Osteocyte (in vitro differentiated cells): ENCODE measurements at regions not wholly inside any gene's neighbourhood (a gene's known extent, or its start where the extent isn't known, plus 50 kb on each side); places are given as distances from the start of the nearest gene placed in this dataset.

Experiments used
- DNase-seq: peaks from one replicate; pipeline ENCODE4 v3.0.0; 2021; ENCODE audit warnings: mixed read lengths; ENCODE audit not compliant: unreplicated experiment; ENCODE audit errors: extremely low spot score
- H3K27ac Mint-ChIP-seq: one replicate; pipeline ENCODE4 v1.8.0; 2021; ENCODE audit warnings: mild to moderate bottlenecking, mixed read lengths; ENCODE audit not compliant: unreplicated experiment
- H3K27me3 Mint-ChIP-seq: one replicate; pipeline ENCODE4 v1.8.0; 2021; ENCODE audit warnings: mixed read lengths; ENCODE audit not compliant: unreplicated experiment
- H3K36me3 Mint-ChIP-seq: one replicate; pipeline ENCODE4 v1.8.0; 2021; ENCODE audit warnings: mixed read lengths; ENCODE audit not compliant: unreplicated experiment
- H3K4me1 Mint-ChIP-seq: one replicate; pipeline ENCODE4 v1.8.0; 2021; ENCODE audit warnings: mixed read lengths; ENCODE audit not compliant: unreplicated experiment
- H3K4me3 Mint-ChIP-seq: one replicate; pipeline ENCODE4 v1.8.0; 2021; ENCODE audit warnings: mild to moderate bottlenecking, moderate library complexity, mixed read lengths; ENCODE audit not compliant: unreplicated experiment
- H3K9me3 Mint-ChIP-seq: one replicate; pipeline ENCODE4 v1.8.0; 2021; ENCODE audit warnings: mixed read lengths; ENCODE audit not compliant: unreplicated experiment
- CTCF ChIP-seq: fragments of 200-600 bp; sonication (generic); IDR thresholded peaks from 2 replicates; pipeline ENCODE4 v1.5.0; 2021; ENCODE audit warnings: antibody characterized with exemption, mild to moderate bottlenecking, moderate library complexity

GRCh38 chr3:193828477-193828876 is 235.5 kb downstream of the OPA1 start:
- no peak for TF ChIP-seq CTCF
- H3K4me1 Mint-ChIP-seq = peaks cover 12% of the 10 kb centered on the region
- H3K36me3 Mint-ChIP-seq = no peaks in the 10 kb centered on the region
- DNase-seq = no peak
- peaks cover 43% of the 10 kb centered on the region for H3K27me3 Mint-ChIP-seq
- H3K9me3 Mint-ChIP-seq = peaks cover 9% of the 10 kb centered on the region
- no peak overlapping the region for H3K27ac Mint-ChIP-seq
- no peak overlapping the region for H3K4me3 Mint-ChIP-seq

GRCh38 chr3:193829781-193830180 is 236.8 kb downstream of the OPA1 start:
- peaks cover 12% of the 10 kb centered on the region for H3K4me1 Mint-ChIP-seq
- no peak for DNase-seq
- peaks cover 51% of the 10 kb centered on the region for H3K27me3 Mint-ChIP-seq
- no peak for TF ChIP-seq CTCF
- no peak overlapping the region for H3K27ac Mint-ChIP-seq
- no peak overlapping the region for H3K4me3 Mint-ChIP-seq
- H3K9me3 Mint-ChIP-seq = peaks cover 3% of the 10 kb centered on the region
- H3K36me3 Mint-ChIP-seq = no peaks in the 10 kb centered on the region

GRCh38 chr3:193830791-193831191 is 237.8 kb downstream of the OPA1 start:
- DNase-seq = no peak
- Mint-ChIP-seq H3K36me3 (no peaks in the 10 kb centered on the region), H3K9me3 (no peaks in the 10 kb centered on the region), H3K4me1 (peaks cover 12% of the 10 kb centered on the region), H3K4me3 (no peak overlapping the region), H3K27ac (no peak overlapping the region), H3K27me3 (peaks cover 55% of the 10 kb centered on the region)
- TF ChIP-seq CTCF = no peak

GRCh38 chr3:193831495-193832455 is 238.8 kb downstream of the OPA1 start:
- no peaks in the 10 kb centered on the region for H3K9me3 Mint-ChIP-seq
- no peak for DNase-seq
- peaks cover 3% of the 10 kb centered on the region for H3K4me1 Mint-ChIP-seq
- no peak overlapping the region for H3K4me3 Mint-ChIP-seq
- no peaks in the 10 kb centered on the region for H3K36me3 Mint-ChIP-seq
- TF ChIP-seq CTCF = no peak
- H3K27ac Mint-ChIP-seq = no peak overlapping the region
- H3K27me3 Mint-ChIP-seq = peaks cover 52% of the 10 kb centered on the region

GRCh38 chr3:193832833-193833413 is 239.9 kb downstream of the OPA1 start:
- Mint-ChIP-seq H3K4me3 (no peak overlapping the region), H3K36me3 (no peaks in the 10 kb centered on the region), H3K27ac (no peak overlapping the region), H3K4me1 (peaks cover 3% of the 10 kb centered on the region), H3K9me3 (no peaks in the 10 kb centered on the region), H3K27me3 (peaks cover 53% of the 10 kb centered on the region)
- no peak for TF ChIP-seq CTCF
- DNase-seq = no peak
